ENCODE measurements at regions not wholly inside any gene's neighbourhood (a gene's known extent, or its start where the extent isn't known, plus 50 kb on each side); places are given as distances from the start of the nearest gene placed in this dataset.
"Not testable (repeated sequence)": the region's sequence is repeated elsewhere in the genome, so short reads cannot be mapped to it uniquely, and the experiment has no call there.

DNA sequence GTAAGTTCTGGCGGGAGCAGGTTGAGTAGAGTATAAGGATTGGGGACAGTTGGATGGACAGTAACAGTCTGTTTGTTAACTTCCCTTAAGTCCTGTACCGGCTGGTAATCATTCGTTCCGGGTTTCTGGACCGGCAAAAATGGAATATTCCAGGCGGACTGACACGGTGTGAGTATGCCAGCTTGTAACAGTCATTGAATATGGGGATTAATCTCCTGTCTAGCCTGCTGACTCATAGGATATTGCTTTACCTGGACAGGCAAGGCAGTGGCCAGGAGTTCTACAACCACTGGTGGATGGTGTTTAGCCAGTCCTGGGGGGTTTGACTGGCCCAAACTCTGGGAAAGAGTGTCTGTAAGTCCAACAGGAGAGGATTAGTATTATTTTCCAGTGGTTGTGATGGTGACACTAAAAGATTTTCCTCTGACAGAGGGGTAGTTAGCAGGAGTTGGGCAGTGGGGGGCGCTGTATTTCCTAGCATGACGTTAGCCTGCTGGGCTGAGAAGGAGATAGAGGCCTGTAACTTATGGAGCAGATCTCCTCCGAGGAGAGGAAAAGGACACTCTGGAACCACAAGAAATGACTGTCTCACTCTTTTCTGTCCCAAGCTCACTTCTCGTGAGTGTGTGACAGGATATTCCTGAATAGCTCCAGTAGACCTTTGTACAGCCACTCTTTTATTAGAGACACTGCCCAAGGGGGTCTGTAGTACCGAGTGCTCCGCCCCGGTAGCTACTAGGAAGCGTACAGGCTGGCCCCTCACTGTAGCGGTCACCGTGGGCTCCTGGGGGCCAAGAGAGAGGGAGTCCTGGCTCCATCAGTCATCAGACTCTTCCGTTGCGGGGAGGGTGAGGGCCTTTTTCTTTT, 152.2 kb downstream of the TRIM27 start:
- DNase-seq: peak in 1 of 2 experiments; percentile 8

- no peak for DNase-seq
Observed at GRCh38 chr6:28772480-28773381, 151.1 kb downstream of the TRIM27 start.

- no peak for DNase-seq
Observed at GRCh38 chr6:28774292-28775051, 149.3 kb downstream of the TRIM27 start.

DNA sequence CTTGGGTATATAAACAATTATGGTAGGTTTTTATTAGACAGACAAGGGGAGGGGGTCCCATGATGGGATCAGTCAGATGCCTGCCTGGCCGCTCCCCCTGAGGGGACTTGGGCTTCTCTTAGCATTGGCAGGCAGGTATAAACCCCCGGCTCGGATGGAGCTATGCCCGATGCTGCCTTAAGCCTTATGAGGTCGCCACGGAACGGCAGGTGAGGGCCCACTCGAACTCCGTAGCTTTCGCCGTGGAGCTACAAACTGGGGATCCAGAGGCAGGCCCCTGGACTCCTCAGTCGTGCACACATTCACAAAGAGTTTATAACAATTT, 148.8 kb downstream of the TRIM27 start:
- no peak for DNase-seq

- no peak for DNase-seq
Observed at GRCh38 chr6:28775405-28776129, 148.2 kb downstream of the TRIM27 start.

GRCh38 chr6:28776269-28777146, 147.3 kb downstream of the TRIM27 start:
- no peak for DNase-seq

DNA sequence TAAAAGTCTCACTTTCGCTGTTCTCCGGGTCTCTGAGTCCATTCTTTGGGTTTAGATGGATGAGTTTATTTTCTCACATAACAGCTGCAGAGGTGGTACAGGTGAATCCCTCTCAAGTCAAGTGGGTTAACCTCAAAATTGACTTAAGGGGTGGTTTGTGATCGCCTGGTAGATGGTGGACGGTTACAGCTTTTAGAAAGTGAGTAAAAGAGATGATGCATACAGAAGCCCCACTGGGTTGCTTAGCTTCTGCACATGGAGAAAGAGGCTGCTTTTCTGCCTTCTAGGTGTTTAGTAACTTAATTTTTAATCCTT, 146.7 kb downstream of the TRIM27 start:
- DNase-seq: no peak

GRCh38 chr6:28782113-28782673, 141.6 kb downstream of the TRIM27 start:
- no peak for DNase-seq

- no peak for DNase-seq
Observed at GRCh38 chr6:28785962-28786679, 137.7 kb downstream of the TRIM27 start.

DNA sequence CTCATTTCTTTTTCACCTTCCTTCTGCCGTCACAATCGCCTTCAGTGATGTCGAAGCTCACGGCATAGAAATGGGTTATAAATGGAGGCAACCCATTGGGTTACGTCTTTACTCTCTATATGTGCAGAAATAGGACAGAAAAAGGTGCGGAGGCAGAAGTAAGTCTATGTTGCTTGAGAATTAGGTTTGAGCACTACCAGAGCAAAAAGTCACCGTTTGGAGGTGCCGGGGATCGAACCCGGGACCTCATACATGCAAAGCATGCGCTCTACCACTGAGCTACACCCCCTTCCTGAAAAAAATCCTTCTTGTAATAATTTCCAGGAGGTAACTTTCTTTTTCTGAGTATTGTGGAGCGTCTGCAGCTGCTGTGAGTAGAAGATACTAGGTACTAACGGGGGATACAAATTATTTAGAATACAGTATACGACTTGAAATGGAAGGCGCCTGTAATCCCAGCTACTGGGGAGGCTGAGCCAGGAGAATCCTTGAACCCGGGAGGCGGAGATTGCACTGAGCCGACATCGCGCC, 134.2 kb downstream of the TRIM27 start:
- DNase-seq: peak in 1 of 2 experiments; percentile 42

- no peak for DNase-seq
Observed at GRCh38 chr6:28791002-28791383, 132.8 kb downstream of the TRIM27 start.

DNA sequence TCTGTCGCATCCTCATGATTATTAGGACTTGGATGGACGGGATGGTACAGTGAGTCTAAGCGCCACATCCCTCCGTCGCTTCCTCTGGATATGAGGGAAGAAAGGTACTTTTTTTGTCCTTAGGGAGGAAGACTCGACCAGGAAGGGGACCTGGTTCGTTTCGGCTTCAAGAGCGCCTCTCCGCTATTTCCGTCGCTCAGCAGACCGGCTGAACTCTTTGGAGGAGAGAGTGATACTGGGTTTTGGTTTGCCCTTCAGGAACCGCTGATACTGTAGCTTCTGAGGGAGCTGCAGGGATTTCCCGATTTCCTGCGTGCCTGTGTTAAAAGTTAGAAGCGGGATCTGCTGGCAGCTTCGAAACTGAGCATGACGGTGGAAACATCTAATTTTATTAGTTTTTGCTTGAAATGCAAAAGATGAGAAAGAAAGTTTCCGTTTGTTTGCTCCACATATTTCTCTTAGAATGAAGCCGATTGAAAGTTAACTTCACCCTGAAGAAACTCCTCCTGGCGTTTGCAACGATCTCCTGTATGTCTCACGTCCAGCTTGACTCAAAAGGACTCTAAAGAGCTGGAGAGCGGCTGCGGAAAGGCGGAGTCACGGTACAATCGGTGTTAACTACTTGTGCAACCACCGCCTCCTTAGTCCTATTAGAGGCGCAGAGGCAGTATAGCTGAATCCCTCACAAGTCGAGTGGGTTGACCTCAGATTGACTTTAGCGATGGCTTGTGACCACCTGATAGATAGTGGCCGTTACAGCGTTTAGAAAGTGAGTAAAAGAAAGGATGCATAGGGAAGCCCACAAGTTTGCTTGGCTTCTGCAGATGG, 129.4 kb downstream of the TRIM27 start:
- DNase-seq: no peak

- not testable (repeated sequence) for DNase-seq
Observed at GRCh38 chr6:28800647-28801046, 123.1 kb downstream of the TRIM27 start.

DNA sequence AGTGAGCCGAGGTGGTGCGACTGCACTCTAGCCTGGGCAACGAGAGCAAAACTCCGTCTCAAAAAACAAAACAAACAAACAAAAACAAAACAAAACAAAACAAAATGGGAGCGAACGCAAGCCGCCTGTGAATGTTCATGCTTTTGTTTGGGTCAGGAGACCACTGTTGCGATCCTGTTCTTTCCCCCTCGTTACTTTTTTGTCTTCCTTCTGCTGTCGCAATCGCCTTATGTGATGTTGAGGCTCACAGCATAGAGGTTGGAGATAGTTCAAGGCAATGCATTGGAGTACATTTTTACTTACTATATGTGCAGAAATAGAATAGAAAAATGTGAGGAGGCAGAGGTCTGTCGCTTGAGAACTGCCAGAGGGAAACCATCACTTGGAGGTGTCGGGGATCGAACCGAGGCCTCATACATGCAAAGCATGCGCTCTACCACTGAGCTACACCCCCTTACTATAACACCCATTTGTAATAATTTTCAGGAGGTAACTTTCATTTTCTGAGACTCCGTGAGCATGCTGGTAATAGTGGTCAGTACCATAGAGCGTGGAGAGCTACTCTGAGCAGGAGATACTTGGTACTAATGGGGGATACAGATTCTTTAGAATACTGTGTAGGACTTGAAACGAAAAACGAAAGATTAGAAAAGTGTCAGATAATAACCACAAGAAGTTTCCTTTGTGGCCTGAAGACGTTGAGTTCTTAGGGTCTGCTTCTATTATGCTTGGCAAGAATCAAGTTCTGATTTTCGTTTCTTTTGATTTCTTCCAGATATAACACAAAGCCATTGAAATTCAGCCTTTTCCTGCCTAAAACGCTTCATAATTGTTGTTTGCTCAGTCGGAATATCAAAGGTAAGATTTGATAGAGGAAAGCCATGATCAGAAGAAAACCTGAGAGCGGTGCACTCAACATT, 121.1 kb downstream of the TRIM27 start:
- DNase-seq: peak; percentile 42 to 71

DNA sequence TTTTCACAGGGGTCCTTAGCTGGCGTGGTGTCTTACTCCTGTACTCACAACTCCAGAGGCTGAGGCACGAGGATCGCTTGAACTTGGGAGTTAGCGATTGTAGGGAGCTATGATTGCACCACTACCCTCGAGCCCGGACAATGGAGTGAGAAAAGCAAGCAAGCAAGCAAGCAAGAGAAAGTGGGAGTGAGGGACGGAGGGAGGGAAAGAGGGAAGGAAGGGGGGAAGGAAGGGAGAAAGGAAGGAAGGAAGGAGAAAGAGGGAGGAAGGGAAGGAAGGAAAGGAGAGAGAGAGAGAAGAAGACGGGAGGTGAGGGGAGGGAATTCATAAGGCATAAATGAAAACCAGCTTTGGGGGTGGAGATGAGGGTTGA, 120.5 kb downstream of the TRIM27 start:
- no peak for DNase-seq

- peak; percentile 65 to 84 for DNase-seq
Observed at GRCh38 chr6:28807682-28808280, 116.0 kb downstream of the TRIM27 start.

DNA sequence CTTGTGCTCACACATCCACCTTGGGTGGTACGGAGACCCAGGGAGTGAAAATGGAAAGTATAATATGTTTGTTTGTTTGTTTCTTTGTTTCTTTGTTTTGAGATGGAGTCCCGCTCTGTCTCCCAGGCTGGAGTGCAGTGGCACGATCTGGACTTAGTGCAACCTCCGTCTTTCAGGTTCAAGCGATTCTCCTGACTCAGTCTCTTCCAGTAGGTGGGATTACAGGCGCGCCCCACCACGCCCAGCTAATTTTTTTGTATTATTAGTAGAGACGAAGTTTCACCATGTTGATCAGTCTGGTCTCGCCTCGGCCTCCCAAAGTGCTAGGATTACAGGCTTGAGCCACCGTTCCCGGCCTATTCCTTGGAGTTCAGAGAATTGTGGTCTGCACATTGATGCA, 115.4 kb downstream of the TRIM27 start:
- DNase-seq: no peak
